HG03565 (cell line): ENCODE measurements at regions not wholly inside any gene's neighbourhood (a gene's known extent, or its start where the extent isn't known, plus 50 kb on each side); places are given as distances from the start of the nearest gene placed in this dataset.
"Not testable (repeated sequence)": the region's sequence is repeated elsewhere in the genome, so short reads cannot be mapped to it uniquely, and the experiment has no call there.

Experiments
- ATAC-seq: cut with Tn5 transposase; IDR thresholded peaks from one replicate; pipeline ENCODE4 v1.9.1; 2021; ENCODE audit warnings: mild to moderate bottlenecking, moderate library complexity; ENCODE audit not compliant: unreplicated experiment

DNA sequence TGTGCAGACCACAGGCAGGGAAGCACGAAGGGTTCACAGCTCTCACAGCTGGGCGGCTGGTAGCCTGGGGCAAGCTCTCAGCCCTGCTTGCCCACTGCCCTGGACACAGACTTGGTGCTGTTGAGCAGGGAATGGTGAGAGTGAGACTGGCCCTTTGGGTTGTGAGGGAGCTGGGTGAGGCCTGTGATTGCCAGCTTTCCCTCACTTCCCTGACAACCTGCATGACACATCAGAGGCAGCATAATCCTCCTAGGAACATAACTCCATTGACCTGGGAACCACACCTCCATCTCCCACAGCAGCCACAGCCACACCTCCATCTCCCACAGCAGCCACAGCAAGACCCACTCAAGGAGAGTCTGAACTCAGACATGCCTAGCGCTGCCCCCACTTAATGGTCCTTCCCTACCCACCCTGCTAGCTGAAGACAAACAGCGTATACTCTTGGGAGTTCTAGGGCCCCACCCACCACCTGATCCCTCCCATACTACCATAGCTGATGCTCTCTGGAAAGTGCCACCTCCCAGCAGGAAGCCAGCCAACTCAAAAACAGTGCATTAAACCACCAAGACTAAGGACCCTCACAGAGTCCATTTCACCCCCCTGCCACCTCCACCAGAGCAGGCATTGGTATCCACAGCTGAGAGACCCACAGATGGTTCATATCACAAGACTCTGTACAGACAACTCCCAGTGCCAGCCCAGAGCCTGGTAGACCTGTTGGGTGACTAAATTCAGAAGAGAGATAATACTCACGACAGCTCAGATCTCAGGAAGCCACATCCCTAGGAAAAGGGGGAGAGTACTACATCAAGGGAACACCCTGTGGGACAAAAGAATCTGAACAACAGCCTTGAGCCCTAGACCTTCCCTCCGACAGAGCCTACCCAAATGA lies 60.2 kb upstream of the PRSS3 start:
- ATAC-seq = not testable (repeated sequence)

DNA sequence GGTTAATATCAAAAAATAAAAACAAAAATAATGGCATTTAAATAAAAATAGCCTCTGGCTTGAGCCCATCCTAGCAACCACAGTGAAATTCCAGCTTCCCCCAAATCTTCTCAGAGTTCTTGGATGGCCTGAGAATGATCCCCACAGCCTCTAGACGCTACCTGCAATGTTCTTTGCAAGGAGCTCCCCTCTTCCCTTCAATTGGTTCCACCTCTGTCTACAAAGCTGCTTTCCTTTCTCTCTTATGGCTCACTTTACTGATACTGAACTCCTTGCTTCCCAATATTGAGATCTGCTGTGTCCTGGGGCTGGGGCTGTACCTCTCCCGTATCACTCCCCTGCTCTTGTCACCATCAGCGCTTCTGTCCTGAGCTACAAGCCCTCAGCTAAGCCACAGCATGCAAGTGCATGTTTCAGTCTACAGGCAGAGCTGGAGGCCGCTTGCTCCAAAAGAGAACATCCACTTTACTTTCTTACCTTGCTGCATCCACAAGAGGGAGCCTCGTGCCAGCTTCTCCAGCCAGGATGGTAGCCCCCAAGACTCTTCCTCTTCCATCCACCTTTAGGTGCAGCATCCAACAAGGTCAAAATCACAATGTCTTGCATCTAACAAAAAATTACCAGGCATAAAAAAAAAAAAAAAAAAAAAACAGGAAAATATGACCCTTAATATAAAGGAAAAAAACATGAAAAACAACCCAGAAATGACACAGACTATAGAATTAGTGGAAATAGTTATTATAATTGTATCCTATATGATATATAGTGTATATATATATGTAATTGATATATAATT lies 57.4 kb upstream of the PRSS3 start:
- no peak for ATAC-seq

DNA sequence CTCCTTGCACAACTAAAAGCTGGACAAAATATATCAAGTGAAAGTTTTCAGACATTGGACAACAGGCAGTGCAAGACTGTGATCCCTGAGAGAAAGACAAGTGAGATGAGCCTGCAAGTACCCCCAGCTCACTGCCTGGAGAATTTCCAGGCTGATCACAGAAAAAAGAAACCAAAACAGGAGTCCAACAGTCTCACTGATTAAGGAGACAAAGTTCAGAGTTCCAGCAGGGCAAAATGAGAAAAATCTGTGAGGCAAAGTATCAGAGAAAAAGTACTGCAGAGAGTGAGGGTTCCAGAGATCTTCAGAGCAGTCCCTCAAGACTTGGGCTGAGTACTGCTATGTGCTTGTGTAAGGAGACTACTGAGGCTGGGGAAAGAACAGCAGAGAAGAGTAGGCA lies 56.0 kb upstream of the PRSS3 start:
- no peak for ATAC-seq

DNA sequence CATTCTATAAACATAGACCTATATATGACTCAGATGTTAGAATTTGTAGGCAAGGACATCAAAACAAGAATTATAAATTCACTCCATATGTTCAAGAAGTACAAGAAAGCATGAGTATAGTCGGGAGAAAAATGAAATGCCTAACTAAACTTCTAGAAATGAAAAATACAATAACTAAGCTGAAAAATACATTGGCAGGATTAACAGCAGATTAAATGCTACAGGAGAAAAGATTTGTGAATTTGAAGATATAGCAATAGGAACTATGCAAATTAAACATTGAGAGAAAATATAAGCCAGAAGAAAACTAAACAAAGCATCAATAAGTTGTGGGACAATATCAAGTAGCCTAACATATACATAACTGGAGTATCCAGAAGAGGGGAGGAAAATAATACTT lies 55.3 kb upstream of the PRSS3 start:
- no peak for ATAC-seq

DNA sequence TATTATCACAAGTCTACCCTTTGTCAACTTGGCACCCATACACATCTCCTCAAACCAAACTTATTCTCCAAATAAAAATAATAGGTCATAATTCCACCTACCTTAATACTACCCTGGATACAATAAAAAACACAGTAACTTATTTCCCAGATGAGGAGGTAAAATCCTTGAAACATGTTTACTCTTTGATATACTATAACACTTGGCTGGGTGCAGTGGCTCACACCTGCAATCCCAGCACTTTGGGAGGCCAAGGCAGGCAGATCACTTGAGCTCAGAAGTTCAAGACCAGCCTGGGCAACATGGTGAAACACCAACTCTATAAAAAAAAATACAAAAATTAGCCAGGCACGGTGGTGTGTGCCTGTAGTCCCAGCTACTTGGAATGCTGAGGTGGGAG lies 54.4 kb upstream of the PRSS3 start:
- ATAC-seq = not testable (repeated sequence)

DNA sequence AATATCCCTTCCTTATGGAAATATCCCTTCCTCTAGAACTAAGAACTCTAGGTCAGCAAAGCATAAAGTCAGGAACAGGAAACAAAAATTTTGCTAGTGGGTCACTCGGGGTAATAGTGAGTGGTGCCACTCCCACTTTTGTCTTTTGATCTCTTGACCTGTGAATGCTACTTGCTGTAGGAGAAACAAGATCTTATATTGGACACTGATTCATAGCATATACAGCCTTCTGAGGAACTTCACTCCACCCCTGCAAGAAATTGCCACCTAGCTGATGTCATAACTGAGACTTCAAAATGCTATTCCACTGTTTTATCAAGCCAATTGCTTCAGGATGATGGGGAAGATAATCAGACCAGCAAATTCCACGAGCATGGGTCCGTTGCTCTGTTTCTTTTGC lies 53.3 kb upstream of the PRSS3 start:
- no peak for ATAC-seq

DNA sequence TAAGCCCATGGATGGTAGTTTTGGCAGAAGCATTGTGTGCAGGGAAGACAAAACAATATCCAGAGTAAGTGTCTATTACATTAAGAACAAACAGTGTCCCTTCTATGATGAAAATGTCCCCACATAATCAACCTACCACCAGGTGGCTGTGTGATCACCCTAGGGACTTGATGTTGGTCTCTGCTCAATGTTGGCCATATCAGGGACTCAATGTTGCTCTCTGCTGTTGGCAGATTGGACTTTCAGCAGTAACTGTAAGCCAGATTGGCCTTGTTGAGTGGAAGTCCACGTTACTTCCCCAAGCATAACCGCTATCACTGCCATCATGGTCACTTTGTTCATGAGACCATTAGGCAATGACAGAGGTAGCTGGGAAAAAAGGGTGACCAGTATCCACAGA lies 52.8 kb upstream of the PRSS3 start:
- ATAC-seq = no peak
